H7 (cell line): ENCODE measurements at regions not wholly inside any gene's neighbourhood (a gene's known extent, or its start where the extent isn't known, plus 50 kb on each side); places are given as distances from the start of the nearest gene placed in this dataset.
"Not testable (repeated sequence)": the region's sequence is repeated elsewhere in the genome, so short reads cannot be mapped to it uniquely, and the experiment has no call there.

Experiments
- DNase-seq: peaks from one replicate; pipeline ENCODE4 v3.0.0; 2012
- H3K27me3 ChIP-seq: 2 replicates; pipeline ENCODE4 v1.6.0; 2011; ENCODE audit warnings: mild to moderate bottlenecking, low read length; ENCODE audit not compliant: control insufficient read depth, insufficient read depth
- H3K36me3 ChIP-seq: replicated peaks from 2 replicates; pipeline ENCODE4 v1.5.1; 2011; ENCODE audit warnings: low read length; ENCODE audit not compliant: control insufficient read depth, insufficient read depth
- H3K4me3 ChIP-seq: 2 replicates; pipeline ENCODE4 v1.5.1; 2011; ENCODE audit warnings: low read depth, mild to moderate bottlenecking, control low read depth, low read length, moderate library complexity; ENCODE audit not compliant: insufficient read depth

GRCh38 chr17:64800987-64801386, 118.3 kb downstream of the LRRC37A3 start:
- not testable (repeated sequence) for DNase-seq, H3K27me3 ChIP-seq, H3K36me3 ChIP-seq, H3K4me3 ChIP-seq

- H3K4me3 ChIP-seq, H3K27me3 ChIP-seq, H3K36me3 ChIP-seq: not testable (repeated sequence)
- peak; percentile 20 for DNase-seq
Observed at GRCh38 chr17:64800361-64800895, 118.8 kb downstream of the LRRC37A3 start.

GRCh38 chr17:64799543-64800188, 119.6 kb downstream of the LRRC37A3 start:
- not testable (repeated sequence) for H3K36me3 ChIP-seq, H3K4me3 ChIP-seq, H3K27me3 ChIP-seq
- peak; percentile 14 for DNase-seq

- H3K4me3 ChIP-seq, H3K27me3 ChIP-seq, H3K36me3 ChIP-seq, DNase-seq: not testable (repeated sequence)
Observed at GRCh38 chr17:64798961-64799360, 120.3 kb downstream of the LRRC37A3 start.

- H3K27me3 ChIP-seq, H3K36me3 ChIP-seq, H3K4me3 ChIP-seq: not testable (repeated sequence)
- DNase-seq, result peak; percentile 22
Observed at GRCh38 chr17:64798489-64798790, 120.8 kb downstream of the LRRC37A3 start.

- H3K27me3 ChIP-seq, H3K4me3 ChIP-seq, H3K36me3 ChIP-seq: not testable (repeated sequence)
- peak; percentile 76 for DNase-seq
Observed at GRCh38 chr17:64797746-64798488, 121.4 kb downstream of the LRRC37A3 start.

GRCh38 chr17:64795342-64795741, 123.9 kb downstream of the LRRC37A3 start:
- not testable (repeated sequence) for H3K4me3 ChIP-seq, H3K36me3 ChIP-seq, DNase-seq, H3K27me3 ChIP-seq

GRCh38 chr17:64794548-64795274, 124.6 kb downstream of the LRRC37A3 start:
- not testable (repeated sequence) for H3K4me3 ChIP-seq, DNase-seq, H3K36me3 ChIP-seq, H3K27me3 ChIP-seq

GRCh38 chr17:64794113-64794512, 125.2 kb downstream of the LRRC37A3 start:
- not testable (repeated sequence) for H3K36me3 ChIP-seq, DNase-seq, H3K27me3 ChIP-seq, H3K4me3 ChIP-seq

- DNase-seq, H3K36me3 ChIP-seq, H3K4me3 ChIP-seq, H3K27me3 ChIP-seq: not testable (repeated sequence)
Observed at GRCh38 chr17:64792793-64793575, 126.3 kb downstream of the LRRC37A3 start.

GRCh38 chr17:64792276-64792675, 127.0 kb downstream of the LRRC37A3 start:
- H3K36me3 ChIP-seq, H3K27me3 ChIP-seq, DNase-seq, H3K4me3 ChIP-seq: not testable (repeated sequence)

GRCh38 chr17:64791691-64792090, 127.6 kb downstream of the LRRC37A3 start:
- not testable (repeated sequence) for DNase-seq, H3K27me3 ChIP-seq, H3K36me3 ChIP-seq, H3K4me3 ChIP-seq

GRCh38 chr17:64791226-64791625, 128.1 kb downstream of the LRRC37A3 start:
- not testable (repeated sequence) for H3K36me3 ChIP-seq, H3K4me3 ChIP-seq, DNase-seq, H3K27me3 ChIP-seq

- not testable (repeated sequence) for DNase-seq, H3K4me3 ChIP-seq
Observed at GRCh38 chr17:64790690-64791089, 128.6 kb upstream of the SMURF2 start.

More at GRCh38 chr17:64790690-64791089, 128.6 kb upstream of the SMURF2 start:
- H3K27me3 ChIP-seq, H3K36me3 ChIP-seq: not testable (repeated sequence)
